OCI-LY7 (cell line): ENCODE measurements at regions not wholly inside any gene's neighbourhood (a gene's known extent, or its start where the extent isn't known, plus 50 kb on each side); places are given as distances from the start of the nearest gene placed in this dataset.
"Not testable (repeated sequence)": the region's sequence is repeated elsewhere in the genome, so short reads cannot be mapped to it uniquely, and the experiment has no call there.

Source experiments
- CTCF ChIP-seq: fragments of 200-600 bp; sonication (generic); conservative IDR thresholded peaks from 2 replicates; pipeline ENCODE4 v1.5.1; 2014; ENCODE audit warnings: mild to moderate bottlenecking, antibody characterized with exemption, low read length, moderate library complexity, mixed read lengths
- EZH2phosphoT487 ChIP-seq: fragments of 200-600 bp; sonication (generic); IDR thresholded peaks from 2 replicates; pipeline ENCODE4 v1.6.1; 2018; ENCODE audit warnings: low read depth, borderline replicate concordance, mild to moderate bottlenecking, mixed run types, antibody characterized with exemption, low read length, moderate library complexity, mixed read lengths

DNA sequence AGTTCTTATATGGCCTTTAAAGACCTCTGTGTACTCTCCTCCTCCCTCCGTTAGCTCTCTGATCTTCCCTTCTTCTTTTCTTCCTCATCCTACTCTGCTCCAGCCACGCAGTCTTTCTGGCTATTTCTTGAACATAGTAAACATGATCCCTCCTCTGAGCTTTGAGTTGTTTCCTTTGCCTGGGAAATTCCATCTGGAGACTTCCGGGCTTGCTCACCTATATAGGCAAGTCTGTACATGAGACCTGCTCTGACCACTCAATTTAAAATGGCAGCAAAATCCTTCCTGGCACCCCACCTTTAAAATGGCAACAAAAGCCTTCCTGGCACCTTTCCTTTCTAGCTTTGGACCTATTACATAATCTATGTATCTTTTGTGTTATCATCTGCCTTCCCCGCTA lies 517.6 kb downstream of the TTLL7 start:
- not testable (repeated sequence) for TF ChIP-seq CTCF, EZH2phosphoT487
